HG03175 (cell line): ENCODE measurements at regions not wholly inside any gene's neighbourhood (a gene's known extent, or its start where the extent isn't known, plus 50 kb on each side); places are given as distances from the start of the nearest gene placed in this dataset.

Experiments
- ATAC-seq: cut with Tn5 transposase; IDR thresholded peaks from one replicate; pipeline ENCODE4 v1.9.1; 2021; ENCODE audit warnings: mild to moderate bottlenecking, moderate library complexity; ENCODE audit not compliant: unreplicated experiment

GRCh38 chr6:95489185-95489863, 88.0 kb upstream of the MANEA start:
- ATAC-seq, result no peak

DNA sequence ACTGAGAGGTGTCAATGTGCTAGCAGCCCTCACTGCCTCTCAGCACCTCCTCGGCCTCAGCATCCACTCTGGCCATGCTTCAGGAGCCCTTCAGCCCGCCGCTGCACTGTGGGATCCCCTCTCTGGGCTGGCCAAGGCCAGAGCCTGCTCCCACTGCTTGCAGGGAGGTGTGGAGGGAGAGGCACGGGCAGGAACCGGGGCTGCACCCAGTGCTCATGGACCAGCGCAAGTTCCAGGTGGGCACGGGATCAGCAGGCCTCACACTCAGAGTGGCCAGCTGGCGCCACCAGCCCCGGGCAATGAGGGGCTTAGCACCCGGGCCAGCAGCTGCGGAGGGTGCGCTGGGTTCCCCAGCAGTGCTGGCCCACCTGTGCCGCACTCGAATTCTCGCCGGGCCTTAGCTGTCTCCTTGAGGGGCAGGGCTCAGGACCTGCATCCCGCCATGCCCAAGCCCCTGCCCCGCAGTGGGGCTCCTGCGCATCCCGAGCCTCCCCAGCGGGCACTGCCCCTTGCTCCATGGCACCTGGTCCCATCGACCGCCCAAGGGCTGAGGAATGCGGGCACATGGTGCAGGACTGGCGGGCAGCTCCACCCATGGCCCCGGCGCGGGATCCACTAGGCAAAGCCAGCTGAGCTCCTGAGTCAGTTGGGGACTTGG, 80.4 kb upstream of the MANEA start:
- ATAC-seq, result no peak

DNA sequence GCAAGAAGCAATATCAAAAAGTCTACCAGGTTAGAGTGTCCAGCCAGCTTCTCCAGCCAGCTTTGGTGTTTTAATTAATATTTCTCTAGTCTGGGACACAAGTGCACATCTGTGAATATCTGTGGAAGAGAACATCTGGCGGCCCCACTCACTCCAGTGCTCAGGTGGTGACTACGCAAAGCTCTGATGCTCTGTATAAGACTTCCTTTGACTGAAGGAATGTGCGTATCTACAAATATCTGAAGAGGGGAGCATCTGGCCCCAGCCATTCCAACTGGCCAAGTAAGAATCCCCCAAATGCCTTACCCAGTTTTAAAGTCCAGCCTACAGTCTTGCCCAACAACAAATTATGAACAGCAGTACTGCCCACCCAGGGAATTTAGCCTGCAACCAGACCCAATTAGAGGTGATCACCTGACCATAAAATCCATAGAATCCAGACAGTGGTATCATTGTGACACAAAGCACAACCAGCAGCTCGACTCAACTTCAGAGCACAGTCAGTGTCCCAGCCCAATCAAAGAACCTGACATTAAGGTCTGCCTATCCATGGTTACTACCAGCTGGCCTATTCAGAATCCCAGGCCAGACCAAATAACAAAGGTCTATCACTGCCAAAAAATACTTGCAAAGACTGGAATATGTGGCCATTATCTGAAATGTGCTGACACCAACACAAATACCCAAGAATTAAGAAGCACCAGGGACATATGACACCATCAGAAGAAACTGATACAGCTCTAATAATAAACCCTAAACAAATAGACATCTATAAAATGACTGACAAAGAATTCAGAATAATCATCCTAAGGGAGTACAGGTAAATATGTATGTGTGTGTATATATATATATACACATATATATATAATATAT, 76.1 kb upstream of the MANEA start:
- no peak for ATAC-seq

- no peak for ATAC-seq
Observed at GRCh38 chr6:95503568-95503967, 73.8 kb upstream of the MANEA start.

DNA sequence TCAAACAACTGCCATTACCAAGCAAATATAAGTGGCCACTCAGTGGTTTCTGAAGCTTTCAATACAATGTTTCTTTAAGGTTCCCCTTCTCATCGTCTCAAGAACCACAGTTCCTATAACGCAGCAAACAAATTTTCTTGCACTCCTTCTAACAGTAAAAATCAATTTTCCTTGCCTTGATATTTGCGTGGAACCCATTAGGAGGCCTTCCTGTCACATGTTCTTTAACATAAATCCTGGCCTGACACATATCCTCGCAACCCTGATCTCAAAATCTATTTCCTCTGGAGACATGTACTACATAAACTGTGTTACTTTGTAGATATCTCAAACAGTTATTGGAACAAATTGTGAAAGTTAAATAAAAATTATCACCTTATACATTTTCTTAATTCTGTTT, 65.9 kb upstream of the MANEA start:
- ATAC-seq, result no peak

DNA sequence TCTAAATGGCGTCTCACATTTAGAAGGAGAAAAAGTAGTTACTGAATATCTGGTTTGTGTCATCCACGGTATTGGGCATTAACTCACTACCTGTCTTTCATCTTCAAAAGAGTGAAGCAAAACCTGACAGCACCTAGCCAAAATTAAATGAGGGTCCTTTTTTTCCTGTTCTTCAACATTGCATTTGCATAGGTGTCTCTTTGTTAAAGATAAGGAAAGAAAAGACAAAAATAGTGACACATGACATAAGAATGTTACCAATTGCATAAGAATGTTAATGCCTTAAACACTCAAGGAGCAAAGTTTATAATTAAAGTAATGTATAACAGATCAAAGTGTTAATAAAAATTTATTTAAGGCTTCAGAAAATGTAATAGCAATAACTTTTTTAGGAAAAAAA, 61.4 kb upstream of the MANEA start:
- ATAC-seq, result no peak

GRCh38 chr6:95517004-95517403, 60.3 kb upstream of the MANEA start:
- ATAC-seq, result no peak

DNA sequence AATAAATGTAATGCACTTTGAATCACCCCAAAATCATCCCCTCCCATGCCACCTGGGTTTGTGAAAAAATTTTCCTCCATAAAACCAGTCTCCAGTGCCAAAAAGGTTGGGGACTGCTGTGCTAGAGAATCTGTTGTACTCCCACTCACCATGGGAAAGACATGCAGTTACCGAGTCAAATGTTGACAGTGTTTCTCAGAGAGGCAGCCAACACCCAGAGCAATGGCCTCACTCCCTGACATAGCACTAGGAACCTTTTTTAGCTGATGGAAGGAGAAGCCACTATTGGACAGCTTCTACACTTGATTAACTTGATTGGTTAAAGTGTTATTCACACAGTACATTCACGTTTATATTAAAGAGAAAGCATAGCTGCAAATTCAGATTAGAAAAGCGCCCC, 59.8 kb upstream of the MANEA start:
- no peak for ATAC-seq

DNA sequence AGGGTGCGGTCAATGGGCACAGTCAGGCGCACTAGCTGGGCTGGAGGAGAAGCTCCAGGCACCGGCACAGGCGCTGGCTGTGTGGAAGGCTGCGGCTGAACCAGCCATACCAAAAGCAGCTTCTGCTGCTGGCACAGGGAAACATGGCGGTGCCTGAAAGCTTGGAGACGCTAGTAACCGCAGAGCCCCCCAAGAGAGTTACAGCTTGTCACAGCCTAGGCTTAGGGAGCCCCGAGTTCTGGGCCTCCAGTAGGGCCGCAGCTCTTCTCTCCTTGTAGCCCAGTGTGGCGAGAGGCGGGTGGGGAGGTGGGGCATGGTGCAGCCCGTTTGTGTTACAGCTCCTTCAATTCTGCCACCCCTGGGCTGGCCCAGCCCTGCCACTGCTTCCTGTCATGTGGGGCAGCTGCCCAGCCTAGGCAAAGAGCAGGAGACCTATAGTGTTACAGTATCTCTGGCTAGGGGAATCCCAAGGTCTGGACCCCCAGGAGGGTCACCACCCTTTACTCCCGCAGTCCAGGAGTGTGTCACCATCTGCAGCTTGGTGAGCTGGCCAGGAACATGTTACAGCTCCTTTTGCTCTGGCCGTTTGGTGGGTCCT, 58.6 kb upstream of the MANEA start:
- no peak for ATAC-seq

DNA sequence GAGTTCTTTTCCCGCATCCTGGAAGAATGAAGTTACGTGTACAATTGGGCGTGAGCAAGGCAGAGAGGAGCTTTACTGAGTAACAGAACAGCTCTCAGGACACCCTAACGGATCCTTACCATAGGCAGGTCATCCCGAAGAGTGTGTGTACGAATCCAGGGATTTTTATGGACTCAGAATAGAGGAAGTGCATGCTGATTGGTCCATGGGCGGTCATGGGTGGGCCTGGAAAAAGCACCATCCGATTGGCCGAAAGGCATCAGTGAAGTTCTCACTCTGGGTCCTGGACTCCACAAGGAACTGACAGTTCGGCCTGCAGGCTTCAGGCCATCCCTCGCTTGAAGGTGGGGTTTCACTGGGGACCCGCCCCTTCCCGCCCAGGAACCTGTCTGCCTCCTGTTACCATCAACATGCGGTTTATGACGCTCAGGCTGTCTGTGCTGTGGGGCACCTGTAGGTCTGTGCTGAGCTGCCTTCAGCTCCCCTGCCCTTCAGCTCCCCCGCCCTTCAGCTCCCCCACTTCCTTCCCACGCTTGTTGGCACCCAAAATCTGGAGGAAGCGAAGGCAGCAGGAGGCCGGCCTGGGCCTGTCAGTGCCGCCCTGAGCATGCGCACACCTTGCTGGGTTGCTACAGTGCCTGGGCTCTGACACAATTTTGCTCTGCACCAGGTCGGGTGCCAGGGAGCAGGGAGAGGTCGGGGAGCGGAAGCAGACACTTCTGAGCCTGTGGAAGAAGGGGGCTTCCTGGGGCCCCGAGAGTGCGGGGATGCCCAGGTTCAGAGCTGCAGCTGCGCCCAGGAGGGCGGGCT, 57.9 kb upstream of the MANEA start:
- ATAC-seq, result no peak

DNA sequence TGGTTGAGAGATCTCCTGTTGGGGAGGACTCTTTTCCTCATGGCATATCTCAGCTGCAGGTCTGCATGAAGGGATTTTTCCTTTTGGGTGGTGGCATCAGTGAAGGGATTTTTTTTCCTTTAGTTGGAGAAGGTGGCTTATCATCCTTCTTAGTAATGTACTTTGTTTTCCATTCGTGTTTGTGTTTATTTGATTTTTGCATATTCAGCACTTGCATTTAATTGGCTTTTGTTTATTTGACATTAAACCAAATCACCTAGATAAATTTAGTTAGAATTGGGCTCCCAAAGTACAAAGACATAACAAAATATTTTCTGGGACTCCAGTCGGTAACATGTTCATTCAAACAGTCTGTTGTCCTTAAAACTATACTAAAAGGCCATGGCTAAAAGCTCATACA, 56.2 kb upstream of the MANEA start:
- ATAC-seq, result no peak
